SK-N-SH (cell line): ENCODE measurements at regions not wholly inside any gene's neighbourhood (a gene's known extent, or its start where the extent isn't known, plus 50 kb on each side); places are given as distances from the start of the nearest gene placed in this dataset.

Source experiments
- CTCF ChIA-PET: fragments of 300-600, 350-600 bp; formaldehyde crosslinking; extraction: SDS; loops from one replicate; lab custom pipeline; 2021; lab: Yijun Ruan, JAX
- POLR2A ChIA-PET: fragments of 350-600 bp; sonication (Branson Sonifier 250); formaldehyde crosslinking; extraction: SDS; loops from one replicate; lab custom pipeline; 2020; ENCODE audit warnings: antibody characterized with exemption, inconsistent platforms; lab: Yijun Ruan, JAX
- DNase-seq: peaks from one replicate; pipeline ENCODE4 v3.0.0; 2012
- H2AFZ ChIP-seq: fragments of 200-600 bp; sonication (generic); 2 replicates; pipeline ENCODE4 v1.8.1; 2016; ENCODE audit warnings: antibody characterized with exemption, mild to moderate bottlenecking, low read depth
- H3F3A ChIP-seq: fragments of 200-600 bp; sonication (generic); replicated peaks from 2 replicates; pipeline ENCODE3; 2016; ENCODE audit warnings: antibody characterized with exemption, mild to moderate bottlenecking; ENCODE audit not compliant: insufficient read depth
- H3K27ac ChIP-seq, 2 experiments: fragments of 200-500 bp in 1 of 2; fragments of 200-600 bp in 1 of 2; sonication (Bioruptor generic) in 1 of 2; sonication (generic), shearing (Covaris generic) in 1 of 2; 2 replicates each; pipeline versions ENCODE4 v1.5.1 to v1.6.1; 2014 to 2016; ENCODE audit warnings: low read depth in 2 of 2, inconsistent platforms in 1 of 2, low read length in 1 of 2, mild to moderate bottlenecking in 1 of 2, mixed read lengths in 1 of 2
- H3K27me3 ChIP-seq: fragments of 200-600 bp; sonication (generic), shearing (Covaris generic); 2 replicates; pipeline ENCODE4 v1.6.1; 2016; ENCODE audit warnings: mixed run types; ENCODE audit not compliant: insufficient read depth
- H3K36me3 ChIP-seq, 2 experiments: fragments of 200-500 bp in 1 of 2; fragments of 200-600 bp in 1 of 2; sonication (Bioruptor generic) in 1 of 2; sonication (generic) in 1 of 2; replicated peaks in 1 of 2; 2 replicates each; pipeline versions ENCODE3 to v1.5.1; 2014 to 2016; ENCODE audit warnings: low read length in 1 of 2, mild to moderate bottlenecking in 1 of 2; ENCODE audit not compliant: insufficient read depth in 2 of 2, control insufficient read depth in 1 of 2
- H3K4me1 ChIP-seq, 2 experiments: fragments of 200-500 bp in 1 of 2; fragments of 200-600 bp in 1 of 2; sonication (Bioruptor generic) in 1 of 2; sonication (generic), shearing (Covaris generic) in 1 of 2; 2 replicates each; pipeline versions ENCODE4 v1.5.1 to v1.6.1; 2014 to 2016; ENCODE audit warnings: low read depth in 1 of 2, low read length in 1 of 2, mixed run types in 1 of 2; ENCODE audit not compliant: insufficient read depth in 2 of 2, control insufficient read depth in 1 of 2
- H3K4me2 ChIP-seq: fragments of 200-600 bp; sonication (generic), shearing (Covaris generic); 2 replicates; pipeline ENCODE4 v1.6.1; 2017; ENCODE audit warnings: mixed run types
- H3K4me3 ChIP-seq, 2 experiments: fragments of 200-500 bp in 1 of 2; fragments of 200-600 bp in 1 of 2; sonication (Bioruptor generic) in 1 of 2; sonication (generic), shearing (Covaris generic) in 1 of 2; 2 replicates each; pipeline versions ENCODE4 v1.5.1 to v1.8.1; 2014 to 2016; ENCODE audit warnings: low read depth in 2 of 2, inconsistent platforms in 1 of 2, low read length in 1 of 2, mild to moderate bottlenecking in 1 of 2, mixed read lengths in 1 of 2, moderate library complexity in 1 of 2
- H3K79me2 ChIP-seq: fragments of 200-600 bp; sonication (generic); 2 replicates; pipeline ENCODE4 v1.8.1; 2017; ENCODE audit warnings: mild to moderate bottlenecking; ENCODE audit not compliant: insufficient read depth
- H3K9ac ChIP-seq: fragments of 200-600 bp; sonication (generic); 2 replicates; pipeline ENCODE4 v1.6.1; 2017; ENCODE audit warnings: mixed run types
- H3K9me2 ChIP-seq: fragments of 200-600 bp; sonication (generic); 2 replicates; pipeline ENCODE4 v1.6.1; 2017; ENCODE audit warnings: mixed run types
- H3K9me3 ChIP-seq: fragments of 200-600 bp; sonication (generic); 2 replicates; pipeline ENCODE4 v1.6.1; 2017; ENCODE audit warnings: mixed run types, mild to moderate bottlenecking, moderate library complexity
- H4K20me1 ChIP-seq: fragments of 200-600 bp; sonication (generic); 2 replicates; pipeline ENCODE4 v1.6.1; 2017; ENCODE audit warnings: mild to moderate bottlenecking, mixed run types; ENCODE audit not compliant: insufficient read depth
- CHD2 ChIP-seq: fragments of 150-350 bp; IDR thresholded peaks from 2 replicates; pipeline ENCODE4 v1.6.1; 2018; ENCODE audit warnings: low read length; ENCODE audit not compliant: partially characterized antibody
- CTCF ChIP-seq: fragments of 200-600 bp; sonication (generic); IDR thresholded peaks from 2 replicates; pipeline ENCODE4 v1.6.1; 2017; ENCODE audit warnings: antibody characterized with exemption, mild to moderate bottlenecking, moderate library complexity
- EP300 ChIP-seq, 2 experiments: IDR thresholded peaks; 2 replicates each; pipeline versions ENCODE4 v1.4.0 to v1.6.1; 2012; ENCODE audit warnings: borderline replicate concordance in 1 of 2, low read depth in 1 of 2, low read length in 1 of 2
- EZH2phosphoT487 ChIP-seq: fragments of 200-600 bp; sonication (generic); IDR thresholded peaks from 2 replicates; pipeline ENCODE4 v1.6.1; 2017; ENCODE audit warnings: low read depth, mixed run types, mild to moderate bottlenecking, antibody characterized with exemption, moderate library complexity, borderline replicate concordance
- FOSL2 ChIP-seq: IDR thresholded peaks from 2 replicates; pipeline ENCODE4 v1.4.0; 2012; ENCODE audit warnings: low read depth, mild to moderate bottlenecking, moderate library complexity, borderline replicate concordance
- FOXJ3 ChIP-seq: sonication (generic); formaldehyde crosslinking; IDR thresholded peaks from 2 replicates; pipeline ENCODE4 v1.5.1; 2020; ENCODE audit warnings: mild to moderate bottlenecking, missing genetic modification reagents
- GABPA ChIP-seq: IDR thresholded peaks from 2 replicates; pipeline ENCODE4 v1.4.0; 2012; ENCODE audit warnings: low read depth, mild to moderate bottlenecking
- GATA2 ChIP-seq: sonication (generic); formaldehyde crosslinking; IDR thresholded peaks from 2 replicates; pipeline ENCODE4 v1.5.0; 2020; ENCODE audit warnings: mild to moderate bottlenecking, missing genetic modification reagents
- JUND ChIP-seq: IDR thresholded peaks from 2 replicates; pipeline ENCODE4 v1.4.0; 2012
- MAX ChIP-seq: IDR thresholded peaks from 2 replicates; pipeline ENCODE4 v1.4.0; 2012; ENCODE audit warnings: low read depth
- MEF2A ChIP-seq: IDR thresholded peaks from 2 replicates; pipeline ENCODE4 v1.4.0; 2012; ENCODE audit warnings: low read depth, borderline replicate concordance
- MXI1 ChIP-seq: IDR thresholded peaks from 2 replicates; pipeline ENCODE4 v1.6.1; 2012; ENCODE audit warnings: mild to moderate bottlenecking, low read depth, low read length, improper control_type of control experiment
- NFIC ChIP-seq: IDR thresholded peaks from 2 replicates; pipeline ENCODE4 v1.4.0; 2012; ENCODE audit warnings: borderline replicate concordance
- NRF1 ChIP-seq: IDR thresholded peaks from 2 replicates; pipeline ENCODE4 v1.6.1; 2012; ENCODE audit warnings: low read depth, mild to moderate bottlenecking, low read length
- POLR2AphosphoS5 ChIP-seq: IDR thresholded peaks from 2 replicates; pipeline ENCODE4 v1.6.1; 2012; ENCODE audit warnings: low read depth, low read length
- TAF1 ChIP-seq: IDR thresholded peaks from 2 replicates; pipeline ENCODE4 v1.6.1; 2012; ENCODE audit warnings: low read depth, mild to moderate bottlenecking, low read length, moderate library complexity, borderline replicate concordance
- TEAD4 ChIP-seq: IDR thresholded peaks from 2 replicates; pipeline ENCODE4 v1.4.0; 2012; ENCODE audit warnings: mild to moderate bottlenecking, borderline replicate concordance; ENCODE audit not compliant: insufficient read depth
- USF1 ChIP-seq: IDR thresholded peaks from 2 replicates; pipeline ENCODE4 v1.4.0; 2012; ENCODE audit warnings: low read depth, borderline replicate concordance
- WGBS: methylation state at CpG from one replicate; pipeline ENCODE4 v1.1.6; 2017; ENCODE audit warnings: low lambda C conversion rate; 5-methylcytosine and 5-hydroxymethylcytosine counted together
- TF ChIP-seq, protein P1 (sequence below): IDR thresholded peaks from 2 replicates; pipeline ENCODE4 v1.6.1; 2012; ENCODE audit warnings: mild to moderate bottlenecking, low read depth, low read length, moderate library complexity

GRCh38 chr13:55298201-55298600, 1842.5 kb upstream of the PRR20A start:
- H2AFZ ChIP-seq = no peak overlapping the region
- H3K27ac ChIP-seq = no peak overlapping the region
- H3F3A ChIP-seq = no peaks in the 10 kb centered on the region
- CTCF ChIA-PET = no interaction called here
- no peaks in the 10 kb centered on the region for H3K27me3 ChIP-seq
- H3K4me2 ChIP-seq = no peak overlapping the region
- no peaks in the 10 kb centered on the region for H3K36me3 ChIP-seq
- TF ChIP-seq CTCF = no peak
- TF ChIP-seq TAF1 = no peak
- TF ChIP-seq NFIC = no peak
- no peak for TF ChIP-seq EZH2phosphoT487
- TF ChIP-seq CHD2 = no peak
- TF ChIP-seq GATA2 (CRISPR knock-in tag) = no peak
- TF ChIP-seq GABPA = no peak
- TF ChIP-seq EP300 (IDR thresholded peaks at IDR 0.05; ENCODE audit: borderline replicate concordance in 1 of 2, low read depth in 1 of 2, low read length in 1 of 2) = no peak
- TF ChIP-seq MXI1 = no peak
- TF ChIP-seq FOSL2 = no peak
- TF ChIP-seq MEF2A = no peak
- TF ChIP-seq, protein P1, sequence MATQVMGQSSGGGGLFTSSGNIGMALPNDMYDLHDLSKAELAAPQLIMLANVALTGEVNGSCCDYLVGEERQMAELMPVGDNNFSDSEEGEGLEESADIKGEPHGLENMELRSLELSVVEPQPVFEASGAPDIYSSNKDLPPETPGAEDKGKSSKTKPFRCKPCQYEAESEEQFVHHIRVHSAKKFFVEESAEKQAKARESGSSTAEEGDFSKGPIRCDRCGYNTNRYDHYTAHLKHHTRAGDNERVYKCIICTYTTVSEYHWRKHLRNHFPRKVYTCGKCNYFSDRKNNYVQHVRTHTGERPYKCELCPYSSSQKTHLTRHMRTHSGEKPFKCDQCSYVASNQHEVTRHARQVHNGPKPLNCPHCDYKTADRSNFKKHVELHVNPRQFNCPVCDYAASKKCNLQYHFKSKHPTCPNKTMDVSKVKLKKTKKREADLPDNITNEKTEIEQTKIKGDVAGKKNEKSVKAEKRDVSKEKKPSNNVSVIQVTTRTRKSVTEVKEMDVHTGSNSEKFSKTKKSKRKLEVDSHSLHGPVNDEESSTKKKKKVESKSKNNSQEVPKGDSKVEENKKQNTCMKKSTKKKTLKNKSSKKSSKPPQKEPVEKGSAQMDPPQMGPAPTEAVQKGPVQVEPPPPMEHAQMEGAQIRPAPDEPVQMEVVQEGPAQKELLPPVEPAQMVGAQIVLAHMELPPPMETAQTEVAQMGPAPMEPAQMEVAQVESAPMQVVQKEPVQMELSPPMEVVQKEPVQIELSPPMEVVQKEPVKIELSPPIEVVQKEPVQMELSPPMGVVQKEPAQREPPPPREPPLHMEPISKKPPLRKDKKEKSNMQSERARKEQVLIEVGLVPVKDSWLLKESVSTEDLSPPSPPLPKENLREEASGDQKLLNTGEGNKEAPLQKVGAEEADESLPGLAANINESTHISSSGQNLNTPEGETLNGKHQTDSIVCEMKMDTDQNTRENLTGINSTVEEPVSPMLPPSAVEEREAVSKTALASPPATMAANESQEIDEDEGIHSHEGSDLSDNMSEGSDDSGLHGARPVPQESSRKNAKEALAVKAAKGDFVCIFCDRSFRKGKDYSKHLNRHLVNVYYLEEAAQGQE = no peak
- no peak for TF ChIP-seq NRF1
- no peak for TF ChIP-seq TEAD4
- TF ChIP-seq JUND = no peak
- no peak for TF ChIP-seq FOXJ3 (CRISPR knock-in tag)
- no peak for TF ChIP-seq POLR2AphosphoS5
- TF ChIP-seq MAX = no peak
- TF ChIP-seq USF1 = no peak
- TF ChIP-seq, all 33 proteins: peak for 0
- H3K9me2 ChIP-seq = no peaks in the 10 kb centered on the region
- no peak overlapping the region for H3K9ac ChIP-seq
- no peak overlapping the region for H3K4me3 ChIP-seq
- no peaks in the 10 kb centered on the region for H3K9me3 ChIP-seq
- WGBS = 13% methylated on average over 1 of the region's 1 CpG
- no peak for DNase-seq
- H4K20me1 ChIP-seq = no peaks in the 10 kb centered on the region
- H3K4me1 ChIP-seq = no peaks in the 10 kb centered on the region
- POLR2A ChIA-PET = no interaction called here
- no peaks in the 10 kb centered on the region for H3K79me2 ChIP-seq
